HG03135 (cell line): ENCODE measurements at regions not wholly inside any gene's neighbourhood (a gene's known extent, or its start where the extent isn't known, plus 50 kb on each side); places are given as distances from the start of the nearest gene placed in this dataset.
"Not testable (repeated sequence)": the region's sequence is repeated elsewhere in the genome, so short reads cannot be mapped to it uniquely, and the experiment has no call there.

Experiments used
- ATAC-seq: cut with Tn5 transposase; IDR thresholded peaks from one replicate; pipeline ENCODE4 v1.9.1; 2021; ENCODE audit warnings: mild to moderate bottlenecking, moderate library complexity; ENCODE audit not compliant: unreplicated experiment

GRCh38 chr16:56029026-56029425 is 153.9 kb upstream of the CES5A start:
- ATAC-seq = no peak

DNA sequence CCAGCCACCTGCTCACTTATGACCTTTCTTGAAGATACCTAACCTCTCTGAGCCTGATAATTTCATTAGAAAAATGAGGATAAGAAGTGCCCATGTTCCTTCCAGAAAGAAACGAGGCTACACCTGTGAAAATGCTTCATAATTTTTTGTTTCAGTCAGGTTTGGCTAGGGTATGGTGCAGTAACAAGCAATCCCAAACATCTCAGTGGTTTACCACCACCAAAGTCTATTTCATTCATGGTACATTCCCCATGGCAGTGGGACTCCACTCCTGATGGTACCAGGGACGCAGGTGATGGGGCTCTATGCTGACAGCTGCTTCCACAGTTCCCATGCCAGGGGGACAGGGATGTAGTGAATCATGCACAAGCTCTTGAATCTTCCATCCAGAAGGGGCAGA is 147.6 kb upstream of the CES5A start:
- no peak for ATAC-seq

GRCh38 chr16:56019274-56019673 is 144.1 kb upstream of the CES5A start:
- no peak for ATAC-seq

GRCh38 chr16:56013962-56014552 is 138.9 kb upstream of the CES5A start:
- no peak for ATAC-seq

GRCh38 chr16:56012482-56012811 is 137.3 kb upstream of the CES5A start:
- ATAC-seq = no peak

- ATAC-seq = no peak
Observed at GRCh38 chr16:56011808-56012481, 136.8 kb upstream of the CES5A start.

DNA sequence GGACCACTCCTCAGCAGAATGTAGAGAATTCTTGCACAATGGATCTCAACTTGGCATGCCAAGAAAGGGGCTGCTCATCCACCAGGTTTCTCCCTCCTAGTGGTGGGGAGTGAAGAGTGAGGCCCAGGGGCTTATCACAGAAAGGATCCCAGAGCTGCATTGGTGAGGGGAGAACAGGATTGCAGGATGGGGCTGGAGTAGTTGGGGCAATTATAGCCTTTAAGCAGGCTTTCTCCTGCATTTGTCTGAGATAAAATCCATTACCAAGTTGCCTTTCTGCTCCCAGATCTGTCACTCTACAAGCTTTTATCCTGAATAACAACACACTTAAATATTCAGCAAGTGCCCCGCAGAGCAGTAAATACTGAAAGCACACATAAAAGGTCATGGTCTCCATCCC is 130.8 kb upstream of the CES5A start:
- no peak for ATAC-seq

DNA sequence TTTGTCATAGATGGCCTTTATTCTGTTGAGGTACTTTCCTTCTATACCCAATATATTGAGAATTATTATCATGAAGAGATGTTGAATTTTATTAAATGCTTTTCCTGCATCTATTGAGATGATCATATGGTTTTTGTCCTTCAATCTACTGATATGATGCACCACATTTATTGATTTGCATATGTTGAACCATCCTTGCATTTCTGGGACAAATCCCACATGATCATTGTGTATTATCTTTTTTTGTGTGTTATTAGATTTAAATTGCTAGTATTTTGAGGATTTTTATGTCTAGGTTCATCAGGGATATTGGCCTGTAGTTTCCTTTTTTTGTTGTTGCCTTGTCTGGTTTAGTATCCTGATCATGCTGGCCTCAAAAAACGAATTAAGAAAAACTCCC is 124.5 kb upstream of the CES5A start:
- no peak for ATAC-seq

- ATAC-seq = no peak
Observed at GRCh38 chr16:55993088-55993487, 117.9 kb upstream of the CES5A start.

DNA sequence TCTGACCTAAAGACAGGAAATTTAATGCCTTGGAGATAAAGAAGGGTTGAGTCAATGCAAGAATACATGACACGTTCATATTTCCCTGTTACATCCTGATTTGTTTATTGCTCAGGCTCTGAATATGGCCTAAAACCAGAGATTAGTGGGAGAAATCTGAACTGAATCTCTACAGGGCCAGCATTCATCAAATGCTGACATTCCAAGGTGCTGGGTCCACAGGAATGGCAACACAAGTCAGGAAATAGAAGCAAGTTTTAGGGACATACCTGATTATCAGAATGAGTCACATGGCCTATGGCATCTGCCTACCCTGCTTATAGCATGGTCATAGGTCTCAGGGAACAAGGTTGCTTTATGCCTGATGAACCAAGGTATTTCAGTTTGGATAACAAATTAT is 117.4 kb upstream of the CES5A start:
- no peak for ATAC-seq

- ATAC-seq = no peak
Observed at GRCh38 chr16:55991843-55992242, 116.7 kb upstream of the CES5A start.

DNA sequence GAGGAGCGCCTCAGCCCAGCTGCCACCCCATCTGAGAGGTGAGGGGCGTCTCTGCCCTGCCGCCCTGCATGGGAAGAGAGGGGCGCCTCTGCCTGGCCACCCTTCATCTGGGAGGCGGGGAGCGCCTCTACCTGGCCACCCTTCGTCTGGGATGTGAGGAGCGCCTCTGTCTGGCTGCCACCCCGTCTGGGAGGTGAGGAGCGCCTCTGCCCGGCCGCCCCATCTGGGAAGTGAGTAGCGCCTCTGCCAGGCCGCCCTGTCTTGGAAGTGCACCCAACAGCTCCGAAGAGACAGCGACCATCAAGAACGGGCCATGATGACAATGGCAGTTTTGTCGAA is 114.4 kb upstream of the CES5A start:
- ATAC-seq = no peak

DNA sequence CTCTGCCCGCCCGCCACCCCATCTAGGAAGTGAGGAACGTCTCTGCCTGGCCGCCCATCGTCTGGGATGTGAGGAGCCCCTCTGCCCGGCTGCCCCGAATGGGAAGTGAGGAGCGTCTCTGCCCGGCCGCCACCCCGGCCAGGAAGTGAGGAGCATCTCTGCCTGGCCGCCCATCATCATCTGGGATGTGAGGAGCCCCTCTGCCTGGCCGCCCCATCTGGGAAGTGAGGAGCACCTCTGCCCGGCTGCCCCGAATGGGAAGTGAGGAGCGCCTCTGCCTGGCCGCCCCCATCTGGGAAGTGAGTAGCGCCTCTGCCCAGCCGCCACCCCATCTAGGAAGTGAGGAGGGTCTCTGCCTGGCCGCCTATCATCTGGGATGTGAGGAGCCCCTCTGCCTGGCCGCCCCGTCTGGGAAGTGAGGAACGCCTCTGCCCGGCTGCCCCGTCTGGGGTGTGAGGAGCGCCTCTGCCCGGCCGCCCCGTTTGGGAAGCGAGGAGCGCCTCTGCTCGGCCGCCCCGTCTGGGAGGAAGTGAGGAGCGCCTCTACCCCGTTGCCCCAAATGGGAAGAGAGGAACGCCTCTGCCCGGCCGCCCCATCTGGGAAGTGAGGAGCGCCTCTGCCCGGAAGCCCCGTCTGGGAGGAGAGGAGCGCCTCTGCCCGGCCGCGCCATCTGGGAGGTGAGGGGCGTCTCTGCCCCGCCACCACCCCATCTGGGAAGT is 113.8 kb upstream of the CES5A start:
- ATAC-seq = not testable (repeated sequence)

GRCh38 chr16:55988013-55988412 is 112.8 kb upstream of the CES5A start:
- no peak for ATAC-seq

GRCh38 chr16:55982597-55982996 is 107.4 kb upstream of the CES5A start:
- ATAC-seq = no peak

DNA sequence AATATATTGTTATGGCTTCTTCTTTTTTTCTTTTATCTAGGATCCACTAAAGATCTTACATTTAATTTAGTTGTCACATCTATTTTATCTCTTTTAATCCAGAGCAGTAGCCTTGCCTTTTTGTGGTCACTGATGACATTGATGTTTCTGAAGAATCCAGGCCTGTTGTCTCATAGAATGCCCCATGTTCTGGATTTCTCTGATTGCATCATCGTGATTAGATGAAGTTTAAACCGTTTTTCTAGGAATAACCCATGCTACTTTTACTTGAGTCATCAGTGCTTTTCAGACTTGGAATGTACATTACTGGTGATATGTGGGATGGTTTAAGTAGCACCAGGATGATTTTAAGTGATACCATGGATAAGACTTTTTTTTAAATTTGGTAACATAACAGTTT is 106.4 kb upstream of the CES5A start:
- no peak for ATAC-seq

GRCh38 chr16:55976815-55977214 is 101.6 kb upstream of the CES5A start:
- ATAC-seq = no peak

GRCh38 chr16:55971447-55971846 is 96.3 kb upstream of the CES5A start:
- no peak for ATAC-seq

DNA sequence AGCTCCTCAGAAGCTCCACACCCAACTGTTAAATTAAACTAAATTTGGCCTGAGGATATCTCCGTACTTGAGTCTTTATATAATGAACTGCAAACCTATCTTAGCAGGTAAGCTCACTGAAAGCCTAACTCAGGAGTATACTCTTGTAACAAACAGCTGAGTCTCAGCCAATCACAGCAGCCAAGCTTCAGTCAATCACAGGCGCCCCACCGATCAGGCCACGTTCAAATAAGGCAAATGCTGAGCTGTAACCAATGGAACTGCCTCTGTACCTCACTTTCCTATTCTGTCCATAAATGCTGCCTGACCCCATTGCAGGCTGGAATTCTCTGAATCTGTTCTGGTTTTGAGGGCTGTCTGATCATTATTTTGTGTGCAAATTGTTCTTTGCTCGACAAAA is 93.0 kb upstream of the CES5A start:
- ATAC-seq = no peak

DNA sequence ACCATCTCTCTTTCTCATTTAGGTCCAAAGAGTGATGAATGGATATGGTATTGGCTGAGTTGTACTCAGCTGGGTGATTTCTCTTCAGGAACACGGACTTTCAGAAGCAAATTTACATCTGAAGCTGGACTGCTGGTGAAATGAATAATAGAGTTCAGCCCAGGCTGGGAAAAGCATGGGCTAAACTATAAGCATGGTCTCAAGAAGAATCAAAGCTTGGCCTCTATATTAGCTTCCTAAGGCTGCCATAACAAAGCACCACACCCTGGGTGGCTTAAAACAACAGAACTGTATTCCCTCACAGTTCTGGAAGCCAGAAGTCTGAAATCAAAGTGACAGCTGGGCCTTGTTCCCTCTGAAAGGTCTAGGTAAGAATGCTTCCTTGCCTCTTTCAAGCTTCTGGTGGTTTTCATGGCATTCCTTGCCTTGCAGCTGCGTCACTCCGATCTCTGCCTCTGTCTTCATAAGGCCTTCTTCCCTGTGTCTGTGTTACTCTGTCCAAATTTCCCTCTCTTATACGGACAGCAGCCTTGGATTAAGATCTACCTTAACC is 89.8 kb upstream of the CES5A start:
- no peak for ATAC-seq

- ATAC-seq = no peak
Observed at GRCh38 chr16:55955845-55956244, 80.7 kb upstream of the CES5A start.

DNA sequence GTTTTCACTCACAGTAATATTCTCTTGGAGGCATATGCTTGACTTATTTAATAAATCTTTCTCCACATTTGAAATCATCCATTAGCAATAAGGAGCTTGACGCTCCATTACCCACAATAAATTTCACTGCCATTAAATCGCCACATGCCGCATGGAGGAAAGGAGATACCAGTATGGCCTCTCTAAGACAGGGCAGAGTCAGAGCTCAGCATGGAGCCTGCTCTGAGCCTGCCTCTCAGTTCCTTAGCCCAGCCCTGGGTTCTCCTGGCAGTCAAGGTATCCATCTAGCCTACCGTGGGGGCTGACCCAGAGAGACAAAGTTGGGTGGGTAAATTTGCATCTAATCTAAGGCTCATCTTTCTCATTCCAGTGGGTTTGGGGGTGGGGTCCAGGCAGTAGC is 80.3 kb upstream of the CES5A start:
- ATAC-seq = no peak
